ENCODE measurements at regions not wholly inside any gene's neighbourhood (a gene's known extent, or its start where the extent isn't known, plus 50 kb on each side); places are given as distances from the start of the nearest gene placed in this dataset.

GRCh38 chrY:8644926-8645325, 692.3 kb upstream of the TSPY4 start:
- DNase-seq (ENCODE audit: low read depth, low spot score): no peak
- H3K36me3 ChIP-seq (ENCODE audit: control insufficient read depth, insufficient read depth, low read length): no peaks in the 10 kb centered on the region
- H3K9me3 ChIP-seq (ENCODE audit: control insufficient read depth, insufficient read depth, low read length): no peaks in the 10 kb centered on the region
- H3K4me3 ChIP-seq (ENCODE audit: low read length): no peak overlapping the region
- H3K27ac ChIP-seq (ENCODE audit: low read length): no peak overlapping the region
- no CpG with 5 or more reads among the region's 3 CpGs for WGBS (ENCODE audit: insufficient coverage, insufficient read length)
- H3K4me1 ChIP-seq (ENCODE audit: control insufficient read depth, insufficient read depth, low read length): no peaks in the 10 kb centered on the region
- no peaks in the 10 kb centered on the region for H3K27me3 ChIP-seq (ENCODE audit: control insufficient read depth, insufficient read depth, low read length)

DNA sequence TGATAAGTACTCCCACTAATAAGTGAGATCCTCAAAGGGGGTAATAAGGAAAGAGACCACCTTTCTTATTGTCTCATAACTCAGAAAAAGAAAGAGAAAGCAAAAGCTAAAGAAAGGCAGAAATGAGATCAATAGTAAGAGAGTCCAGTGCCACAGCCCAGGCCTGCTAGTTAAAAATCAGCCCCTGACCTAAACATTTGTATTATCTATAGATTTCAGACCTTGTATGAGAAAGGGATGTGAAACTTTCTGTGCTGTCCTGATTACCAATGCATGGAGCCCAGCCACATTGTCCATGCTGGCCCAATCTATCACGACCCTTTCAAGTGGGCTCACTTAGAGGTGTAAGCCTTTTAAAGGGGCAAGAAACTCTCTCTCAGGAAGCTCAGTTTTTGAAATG, 684.8 kb upstream of the TSPY4 start:
- no peaks in the 10 kb centered on the region for H3K9me3 ChIP-seq (ENCODE audit: control insufficient read depth, insufficient read depth, low read length)
- no peaks in the 10 kb centered on the region for H3K36me3 ChIP-seq (ENCODE audit: control insufficient read depth, insufficient read depth, low read length)
- no CpG with 5 or more reads among the region's 1 CpG for WGBS (ENCODE audit: insufficient coverage, insufficient read length)
- no peaks in the 10 kb centered on the region for H3K27me3 ChIP-seq (ENCODE audit: control insufficient read depth, insufficient read depth, low read length)
- H3K27ac ChIP-seq (ENCODE audit: low read length): no peak overlapping the region
- H3K4me3 ChIP-seq (ENCODE audit: low read length): no peak overlapping the region
- DNase-seq (ENCODE audit: low read depth, low spot score): no peak
- H3K4me1 ChIP-seq (ENCODE audit: control insufficient read depth, insufficient read depth, low read length): no peaks in the 10 kb centered on the region

DNA sequence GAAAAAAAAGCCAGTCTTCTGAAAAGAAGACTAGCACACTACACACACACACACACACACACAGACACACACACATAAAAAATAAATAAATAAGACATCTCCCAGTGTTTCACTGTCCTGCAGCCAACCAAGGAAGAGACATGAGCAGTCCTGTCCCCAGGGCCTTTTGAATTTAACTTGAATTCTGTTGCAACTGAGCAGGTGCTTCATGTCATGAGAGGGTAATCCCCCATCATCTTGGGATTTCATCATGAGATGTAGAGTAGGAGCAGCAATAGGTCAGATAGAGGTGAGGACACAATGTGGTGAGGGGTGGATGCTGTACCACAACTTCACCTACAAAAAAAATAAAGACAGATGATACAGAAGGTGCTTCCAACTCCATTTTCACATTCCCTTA, 682.2 kb upstream of the TSPY4 start:
- Histone ChIP-seq H3K9me3 (ENCODE audit: control insufficient read depth, insufficient read depth, low read length) (no peaks in the 10 kb centered on the region), H3K36me3 (ENCODE audit: control insufficient read depth, insufficient read depth, low read length) (no peaks in the 10 kb centered on the region), H3K4me1 (ENCODE audit: control insufficient read depth, insufficient read depth, low read length) (no peaks in the 10 kb centered on the region), H3K4me3 (ENCODE audit: low read length) (no peak overlapping the region), H3K27ac (ENCODE audit: low read length) (no peak overlapping the region), H3K27me3 (ENCODE audit: control insufficient read depth, insufficient read depth, low read length) (no peaks in the 10 kb centered on the region)
- no peak for DNase-seq (ENCODE audit: low read depth, low spot score)

DNA sequence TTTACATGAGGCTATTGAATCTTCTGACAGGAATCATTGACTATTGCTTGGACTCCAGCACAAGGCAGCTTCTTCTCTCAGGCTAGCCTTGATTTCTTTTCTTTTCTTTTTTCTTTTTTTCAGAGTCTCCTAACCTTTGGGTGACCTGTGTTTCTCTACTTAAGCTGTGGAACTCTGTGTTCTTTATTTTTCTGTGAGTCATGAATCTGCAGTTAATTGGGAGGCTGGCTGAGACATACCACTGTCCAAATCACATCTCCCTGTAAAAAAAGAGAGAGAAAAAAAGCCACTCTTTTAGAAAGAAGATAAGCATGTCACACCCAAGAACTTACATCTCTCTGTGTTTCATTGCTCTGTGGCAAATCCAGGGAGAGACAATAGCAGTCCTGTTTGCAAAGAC, 681.2 kb upstream of the TSPY4 start:
- no peak for DNase-seq (ENCODE audit: low read depth, low spot score)
- H3K4me3 ChIP-seq (ENCODE audit: low read length): no peak overlapping the region
- no peaks in the 10 kb centered on the region for H3K27me3 ChIP-seq (ENCODE audit: control insufficient read depth, insufficient read depth, low read length)
- no peaks in the 10 kb centered on the region for H3K9me3 ChIP-seq (ENCODE audit: control insufficient read depth, insufficient read depth, low read length)
- H3K4me1 ChIP-seq (ENCODE audit: control insufficient read depth, insufficient read depth, low read length): no peaks in the 10 kb centered on the region
- no peak overlapping the region for H3K27ac ChIP-seq (ENCODE audit: low read length)
- H3K36me3 ChIP-seq (ENCODE audit: control insufficient read depth, insufficient read depth, low read length): no peaks in the 10 kb centered on the region

DNA sequence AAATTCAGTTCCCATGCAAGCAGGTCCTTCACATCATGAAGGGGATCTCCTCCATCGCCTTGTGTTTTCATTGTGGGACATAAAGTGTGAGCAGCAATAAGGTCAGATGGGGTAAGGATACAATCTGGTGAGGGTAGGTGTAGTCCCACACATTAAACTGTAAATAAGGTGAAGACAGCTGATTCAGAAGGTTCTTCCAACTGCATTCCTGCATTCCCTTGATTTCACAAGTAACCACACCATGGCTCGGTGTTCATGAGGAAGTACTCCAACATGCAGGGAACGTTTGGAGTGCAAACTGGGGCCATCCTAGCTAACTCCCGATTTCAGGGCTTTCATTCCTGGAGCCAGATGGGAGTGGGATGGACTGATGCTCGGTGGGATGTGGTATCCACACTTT, 680.7 kb upstream of the TSPY4 start:
- Histone ChIP-seq H3K36me3 (ENCODE audit: control insufficient read depth, insufficient read depth, low read length) (no peaks in the 10 kb centered on the region), H3K9me3 (ENCODE audit: control insufficient read depth, insufficient read depth, low read length) (no peaks in the 10 kb centered on the region), H3K27ac (ENCODE audit: low read length) (no peak overlapping the region), H3K4me3 (ENCODE audit: low read length) (no peak overlapping the region), H3K4me1 (ENCODE audit: control insufficient read depth, insufficient read depth, low read length) (no peaks in the 10 kb centered on the region), H3K27me3 (ENCODE audit: control insufficient read depth, insufficient read depth, low read length) (no peaks in the 10 kb centered on the region)
- no CpG with 5 or more reads among the region's 5 CpGs for WGBS (ENCODE audit: insufficient coverage, insufficient read length)
- no peak for DNase-seq (ENCODE audit: low read depth, low spot score)

DNA sequence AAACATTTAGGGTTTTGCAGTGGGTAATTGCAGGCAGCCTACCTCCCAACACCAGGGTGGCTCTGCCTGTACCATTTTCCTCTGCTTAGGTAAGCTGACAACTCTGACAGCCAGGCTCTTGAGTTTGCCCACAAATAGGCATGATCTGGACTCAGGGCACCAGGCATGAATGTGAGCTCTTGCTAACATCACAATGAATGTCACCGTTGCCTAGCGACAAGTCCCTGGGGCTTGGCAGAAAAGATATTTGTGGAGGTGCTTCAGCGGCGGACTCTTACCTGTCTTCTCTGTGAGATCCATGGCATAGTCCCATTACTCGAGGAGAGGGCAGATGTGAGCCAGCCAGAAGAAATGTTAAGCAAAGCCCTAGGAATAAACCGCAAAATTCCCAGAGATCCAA, 677.5 kb upstream of the TSPY4 start:
- H3K9me3 ChIP-seq (ENCODE audit: control insufficient read depth, insufficient read depth, low read length): no peaks in the 10 kb centered on the region
- H3K4me1 ChIP-seq (ENCODE audit: control insufficient read depth, insufficient read depth, low read length): no peaks in the 10 kb centered on the region
- no peaks in the 10 kb centered on the region for H3K27me3 ChIP-seq (ENCODE audit: control insufficient read depth, insufficient read depth, low read length)
- DNase-seq (ENCODE audit: low read depth, low spot score): no peak
- no peak overlapping the region for H3K27ac ChIP-seq (ENCODE audit: low read length)
- H3K4me3 ChIP-seq (ENCODE audit: low read length): no peak overlapping the region
- H3K36me3 ChIP-seq (ENCODE audit: control insufficient read depth, insufficient read depth, low read length): no peaks in the 10 kb centered on the region
- no CpG with 5 or more reads among the region's 6 CpGs for WGBS (ENCODE audit: insufficient coverage, insufficient read length)

DNA sequence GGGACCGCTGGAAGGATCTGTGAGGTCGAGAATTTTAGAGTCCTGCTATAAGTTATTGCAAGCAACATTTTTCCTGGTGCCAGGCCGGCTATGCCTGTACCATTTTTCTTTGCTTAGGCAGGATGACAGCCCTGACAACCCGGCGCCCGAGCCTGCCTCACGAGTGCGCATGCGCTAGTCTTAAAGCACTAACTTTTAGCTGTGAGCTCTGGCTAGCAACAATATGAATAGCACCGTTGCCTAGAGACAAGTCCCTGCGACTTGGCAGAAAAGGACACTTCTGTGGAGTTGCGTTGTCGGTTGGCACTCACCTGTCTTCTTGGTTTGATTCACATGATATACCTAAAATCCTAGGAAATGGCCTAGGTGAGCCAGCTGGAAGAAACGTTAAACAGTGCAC, 663.4 kb upstream of the TSPY4 start:
- H3K27me3 ChIP-seq (ENCODE audit: control insufficient read depth, insufficient read depth, low read length): no peaks in the 10 kb centered on the region
- H3K36me3 ChIP-seq (ENCODE audit: control insufficient read depth, insufficient read depth, low read length): no peaks in the 10 kb centered on the region
- no peak overlapping the region for H3K4me3 ChIP-seq (ENCODE audit: low read length)
- no peaks in the 10 kb centered on the region for H3K9me3 ChIP-seq (ENCODE audit: control insufficient read depth, insufficient read depth, low read length)
- H3K4me1 ChIP-seq (ENCODE audit: control insufficient read depth, insufficient read depth, low read length): no peaks in the 10 kb centered on the region
- DNase-seq (ENCODE audit: low read depth, low spot score): no peak
- WGBS (ENCODE audit: insufficient coverage, insufficient read length): no CpG with 5 or more reads among the region's 14 CpGs
- no peak overlapping the region for H3K27ac ChIP-seq (ENCODE audit: low read length)

DNA sequence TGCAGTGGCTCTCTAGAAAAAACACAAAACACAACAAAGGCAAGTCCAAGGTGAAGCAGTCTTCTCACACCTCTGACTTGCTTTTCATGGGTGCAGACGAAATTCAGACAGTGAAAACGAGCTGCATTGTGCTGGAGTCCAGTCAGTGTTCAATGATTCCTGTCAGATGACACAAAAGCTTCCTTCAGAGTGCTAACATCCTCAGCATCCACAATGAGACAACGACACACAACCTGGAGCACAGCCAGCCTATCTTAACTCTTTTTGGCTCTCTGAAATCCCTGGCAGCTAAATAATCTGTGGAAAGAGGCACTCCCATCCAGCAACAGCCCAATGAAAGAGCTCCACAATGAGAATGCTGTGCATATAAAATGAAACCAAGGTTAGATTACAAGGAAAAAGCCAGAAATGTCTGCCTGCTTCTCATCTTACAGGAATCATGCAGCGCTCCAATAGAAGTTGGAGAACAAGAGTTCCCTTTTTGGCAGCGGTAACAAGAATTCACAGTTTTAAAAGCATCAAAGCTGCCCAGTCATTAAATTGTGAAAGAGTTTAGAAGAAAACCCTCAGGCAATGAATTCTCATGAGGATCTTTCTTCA, 659.8 kb upstream of the TSPY4 start:
- H3K36me3 ChIP-seq (ENCODE audit: control insufficient read depth, insufficient read depth, low read length): no peaks in the 10 kb centered on the region
- H3K27me3 ChIP-seq (ENCODE audit: control insufficient read depth, insufficient read depth, low read length): no peaks in the 10 kb centered on the region
- no peak overlapping the region for H3K4me3 ChIP-seq (ENCODE audit: low read length)
- no peak for DNase-seq (ENCODE audit: low read depth, low spot score)
- no peaks in the 10 kb centered on the region for H3K9me3 ChIP-seq (ENCODE audit: control insufficient read depth, insufficient read depth, low read length)
- no peak overlapping the region for H3K27ac ChIP-seq (ENCODE audit: low read length)
- no CpG with 5 or more reads among the region's 5 CpGs for WGBS (ENCODE audit: insufficient coverage, insufficient read length)
- no peaks in the 10 kb centered on the region for H3K4me1 ChIP-seq (ENCODE audit: control insufficient read depth, insufficient read depth, low read length)

DNA sequence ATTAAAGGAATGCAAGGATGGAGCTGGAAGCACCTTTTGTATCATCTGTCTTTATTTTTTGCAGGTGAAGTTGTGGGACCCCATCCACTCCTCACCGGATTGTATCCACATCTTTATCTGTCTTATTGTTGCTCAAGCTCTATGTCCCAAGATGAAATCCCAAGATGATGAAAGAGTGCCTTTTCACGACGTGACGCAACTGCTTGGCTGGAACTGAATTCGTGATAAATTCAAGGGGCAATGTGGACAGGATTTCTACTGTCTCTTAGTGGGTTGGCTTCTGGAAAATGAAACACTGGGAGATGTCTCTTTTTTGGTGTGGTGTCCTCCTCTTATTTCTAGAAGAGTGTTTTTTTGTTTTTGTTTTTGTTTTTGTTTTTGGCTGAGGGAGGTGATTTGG, 650.1 kb upstream of the TSPY4 start:
- no CpG with 5 or more reads among the region's 5 CpGs for WGBS (ENCODE audit: insufficient coverage, insufficient read length)
- Histone ChIP-seq H3K36me3 (ENCODE audit: control insufficient read depth, insufficient read depth, low read length) (no peaks in the 10 kb centered on the region), H3K4me1 (ENCODE audit: control insufficient read depth, insufficient read depth, low read length) (no peaks in the 10 kb centered on the region)

DNA sequence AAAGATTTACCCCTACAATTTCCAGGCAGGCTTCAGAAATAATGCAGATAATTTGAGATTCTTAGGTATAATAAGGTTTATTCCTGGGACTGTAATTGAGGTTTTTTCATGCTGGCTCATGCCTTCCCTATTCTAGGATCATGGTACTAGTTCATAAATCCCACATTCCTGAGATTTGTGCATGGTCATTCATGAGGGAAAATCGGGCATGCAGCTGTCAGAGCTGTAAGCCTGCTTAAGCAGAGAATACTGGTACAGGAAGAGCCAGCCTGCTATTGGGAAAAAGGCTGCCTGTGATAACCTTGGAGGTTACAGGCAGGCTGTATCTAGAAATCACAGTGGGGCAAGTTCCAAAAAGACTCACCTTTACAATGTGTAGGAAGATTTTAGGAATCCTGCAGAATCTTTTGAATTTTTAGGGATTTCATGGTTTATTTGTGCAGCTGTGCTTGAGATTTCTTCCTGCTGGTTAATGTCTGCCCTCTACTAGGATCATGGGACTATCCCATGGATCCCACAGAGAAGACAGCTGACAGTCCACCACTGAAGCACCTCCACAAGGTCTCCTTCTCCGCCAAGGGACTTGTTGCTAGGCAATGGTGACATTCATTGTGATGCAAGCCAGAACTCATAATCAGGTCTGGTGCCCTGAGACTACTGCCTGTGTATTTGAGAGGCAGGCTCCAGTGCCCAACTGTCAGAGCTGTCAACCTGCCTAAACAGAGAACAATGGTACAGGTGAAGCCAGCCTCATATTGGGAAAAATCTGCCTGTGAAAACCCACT, 646.2 kb upstream of the TSPY4 start:
- WGBS (ENCODE audit: insufficient coverage, insufficient read length): no CpG with 5 or more reads among the region's 2 CpGs

More for the DNA sequence above, 650.1 kb upstream of the TSPY4 start:
- Histone ChIP-seq H3K4me3 (ENCODE audit: low read length) (no peak overlapping the region), H3K27me3 (ENCODE audit: control insufficient read depth, insufficient read depth, low read length) (no peaks in the 10 kb centered on the region), H3K27ac (ENCODE audit: low read length) (no peak overlapping the region), H3K9me3 (ENCODE audit: control insufficient read depth, insufficient read depth, low read length) (no peaks in the 10 kb centered on the region)
- no peak for DNase-seq (ENCODE audit: low read depth, low spot score)

DNA sequence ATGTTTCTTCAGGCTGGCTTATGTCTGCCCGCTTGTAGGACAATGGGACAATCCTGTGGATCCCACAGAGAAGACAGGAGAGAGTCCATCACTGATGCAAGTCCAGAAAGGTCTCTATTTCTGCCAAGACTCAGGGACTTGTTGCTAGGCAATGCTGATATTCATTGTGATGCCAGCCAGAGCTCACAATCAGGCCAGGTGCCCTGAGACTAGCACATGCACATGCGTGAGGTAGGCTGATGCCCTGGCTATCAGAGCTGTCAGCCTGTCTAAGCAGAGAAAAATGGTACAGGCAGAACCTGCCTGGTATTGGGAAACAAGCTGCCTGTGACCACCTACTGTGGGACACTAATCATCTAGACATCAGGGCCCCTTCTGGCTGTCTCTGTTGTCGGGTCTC, 638.7 kb upstream of the TSPY4 start:
- no CpG with 5 or more reads among the region's 3 CpGs for WGBS (ENCODE audit: insufficient coverage, insufficient read length)
- Histone ChIP-seq H3K9me3 (ENCODE audit: control insufficient read depth, insufficient read depth, low read length) (no peaks in the 10 kb centered on the region), H3K27me3 (ENCODE audit: control insufficient read depth, insufficient read depth, low read length) (no peaks in the 10 kb centered on the region), H3K36me3 (ENCODE audit: control insufficient read depth, insufficient read depth, low read length) (no peaks in the 10 kb centered on the region), H3K4me1 (ENCODE audit: control insufficient read depth, insufficient read depth, low read length) (no peaks in the 10 kb centered on the region), H3K4me3 (ENCODE audit: low read length) (no peak overlapping the region), H3K27ac (ENCODE audit: low read length) (no peak overlapping the region)
- no peak for DNase-seq (ENCODE audit: low read depth, low spot score)

More for the DNA sequence above, 646.2 kb upstream of the TSPY4 start:
- no peak overlapping the region for H3K4me3 ChIP-seq (ENCODE audit: low read length)
- H3K27me3 ChIP-seq (ENCODE audit: control insufficient read depth, insufficient read depth, low read length): no peaks in the 10 kb centered on the region
- H3K9me3 ChIP-seq (ENCODE audit: control insufficient read depth, insufficient read depth, low read length): no peaks in the 10 kb centered on the region
- H3K36me3 ChIP-seq (ENCODE audit: control insufficient read depth, insufficient read depth, low read length): no peaks in the 10 kb centered on the region
- H3K27ac ChIP-seq (ENCODE audit: low read length): no peak overlapping the region
- no peak for DNase-seq (ENCODE audit: low read depth, low spot score)
- no peaks in the 10 kb centered on the region for H3K4me1 ChIP-seq (ENCODE audit: control insufficient read depth, insufficient read depth, low read length)
